Activated T-cell treated with anti-CD3 and anti-CD28 coated beads for 48 hours (primary cell): ENCODE measurements at regions not wholly inside any gene's neighbourhood (a gene's known extent, or its start where the extent isn't known, plus 50 kb on each side); places are given as distances from the start of the nearest gene placed in this dataset.
"Not testable (repeated sequence)": the region's sequence is repeated elsewhere in the genome, so short reads cannot be mapped to it uniquely, and the experiment has no call there.

Experiments used
- DNase-seq: peaks from one replicate; pipeline ENCODE4 v3.0.0-alpha.2; 2020; ENCODE audit warnings: low read depth

DNA sequence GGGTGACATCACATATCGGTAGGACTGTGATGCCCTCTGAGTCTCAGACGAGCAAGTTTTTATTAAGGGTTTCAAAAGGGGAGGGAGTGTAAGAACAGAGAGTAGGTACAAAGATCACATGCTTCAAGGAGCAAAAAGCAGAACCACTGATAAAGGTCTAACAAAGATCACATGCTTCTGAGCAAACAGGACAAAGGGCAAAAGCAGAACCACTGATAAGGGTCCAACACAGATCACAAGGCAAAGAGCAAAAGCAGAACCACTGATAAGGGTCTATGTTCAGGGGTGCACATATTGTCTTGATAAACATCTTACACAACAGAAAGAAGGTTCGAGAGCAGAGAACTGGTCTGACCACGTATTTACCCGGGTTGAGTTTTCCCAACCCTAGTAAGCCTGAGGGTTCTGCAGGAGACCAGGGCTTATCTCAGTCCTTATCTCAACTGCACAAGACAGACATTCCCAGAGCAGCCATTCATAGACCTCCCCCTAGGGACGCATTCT lies 604.2 kb upstream of the GYPC start:
- not testable (repeated sequence) for DNase-seq

DNA sequence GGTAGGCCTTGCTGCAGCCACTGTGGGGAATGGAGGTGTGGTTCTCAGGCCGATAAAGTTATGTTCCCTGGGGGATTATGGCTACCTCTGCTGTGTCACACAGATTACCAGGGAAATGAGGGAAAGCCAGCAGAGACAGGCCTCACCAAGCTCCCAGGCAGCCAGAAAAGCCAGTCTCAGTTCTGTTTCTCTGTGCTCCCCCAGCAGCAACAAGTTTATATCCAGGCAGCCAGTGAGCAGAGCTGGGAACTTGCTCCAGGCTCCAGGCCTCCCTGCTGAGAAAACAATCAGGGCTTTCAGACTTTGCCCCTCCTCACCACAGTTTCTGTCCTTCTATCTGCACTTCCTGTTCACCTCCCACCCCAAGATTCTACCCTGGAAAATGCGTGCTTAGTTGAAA lies 596.6 kb upstream of the GYPC start:
- no peak for DNase-seq

GRCh38 chr2:126085011-126085795 lies 570.8 kb upstream of the GYPC start:
- DNase-seq: no peak

DNA sequence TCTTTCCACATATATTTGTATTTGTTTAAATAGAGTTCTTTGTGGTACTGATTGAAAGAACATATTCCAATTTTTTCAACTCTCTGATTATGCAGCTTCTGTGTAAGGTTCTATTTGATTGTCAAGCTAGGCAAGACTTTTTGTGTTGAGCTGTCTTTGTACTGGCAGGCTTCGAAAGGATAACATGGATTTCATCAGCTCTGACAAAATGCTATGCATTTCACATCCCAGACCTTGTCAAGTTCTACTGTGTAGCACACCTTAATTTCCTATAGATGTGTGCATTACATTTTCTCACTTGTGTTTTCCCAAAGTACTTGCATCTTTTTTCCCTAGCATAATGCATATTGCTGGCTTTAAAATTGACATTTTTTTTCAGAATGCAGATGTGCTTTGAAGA lies 555.0 kb upstream of the GYPC start:
- DNase-seq: no peak

DNA sequence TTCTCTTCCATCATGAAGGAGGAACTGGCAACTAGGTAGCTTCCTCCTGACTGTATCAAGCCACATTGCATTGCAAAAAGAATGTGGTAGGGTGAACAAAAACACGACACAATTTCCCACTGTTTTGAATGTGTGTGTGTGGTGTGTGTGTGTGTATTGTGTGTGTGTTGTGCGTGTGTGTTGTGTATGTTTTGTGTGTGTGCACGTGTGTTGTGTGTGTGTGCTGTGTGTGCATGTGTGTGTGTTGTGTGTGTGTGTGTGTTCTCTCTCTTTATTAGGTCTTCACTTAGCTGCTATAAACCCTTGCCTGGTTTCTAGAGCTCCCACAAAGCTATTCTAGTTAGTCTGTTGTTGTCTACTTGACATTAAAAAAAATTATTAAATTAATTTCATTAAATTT lies 550.0 kb upstream of the GYPC start:
- DNase-seq: no peak

- DNase-seq: no peak
These were observed 548.1 kb upstream of the GYPC start for GRCh38 chr2:126107883-126108282.

GRCh38 chr2:126115975-126116374 lies 540.0 kb upstream of the GYPC start:
- DNase-seq: no peak

- DNase-seq: no peak
These were observed 538.1 kb upstream of the GYPC start for GRCh38 chr2:126117886-126118285.

GRCh38 chr2:126145752-126146151 lies 510.2 kb upstream of the GYPC start:
- DNase-seq: no peak

DNA sequence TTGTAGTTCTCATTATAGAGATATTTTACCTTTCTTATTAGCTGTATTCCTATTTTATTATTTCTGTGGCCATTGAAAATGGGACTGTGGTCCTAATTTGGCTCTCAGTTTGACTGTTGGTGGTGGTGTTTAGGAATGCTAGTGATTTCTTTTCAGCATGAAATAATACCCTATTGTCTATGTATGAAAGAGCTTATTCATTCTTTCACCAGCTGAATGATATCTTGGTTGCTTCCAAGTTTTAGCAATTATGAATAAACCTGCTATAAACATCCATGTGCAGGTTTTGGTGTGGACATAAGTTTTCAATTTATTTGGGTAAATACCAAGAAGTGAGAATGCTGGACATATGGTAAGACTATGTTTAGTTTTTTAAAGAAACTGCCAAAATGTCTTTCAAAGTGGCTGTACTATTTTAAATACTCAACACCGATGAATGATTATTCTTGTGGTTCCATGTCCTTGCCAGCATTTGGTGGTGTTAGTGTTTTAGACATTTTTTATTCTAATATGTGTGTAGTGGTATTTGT lies 501.6 kb upstream of the GYPC start:
- DNase-seq: no peak

- not testable (repeated sequence) for DNase-seq
These were observed 495.0 kb upstream of the GYPC start for GRCh38 chr2:126160950-126161349.

DNA sequence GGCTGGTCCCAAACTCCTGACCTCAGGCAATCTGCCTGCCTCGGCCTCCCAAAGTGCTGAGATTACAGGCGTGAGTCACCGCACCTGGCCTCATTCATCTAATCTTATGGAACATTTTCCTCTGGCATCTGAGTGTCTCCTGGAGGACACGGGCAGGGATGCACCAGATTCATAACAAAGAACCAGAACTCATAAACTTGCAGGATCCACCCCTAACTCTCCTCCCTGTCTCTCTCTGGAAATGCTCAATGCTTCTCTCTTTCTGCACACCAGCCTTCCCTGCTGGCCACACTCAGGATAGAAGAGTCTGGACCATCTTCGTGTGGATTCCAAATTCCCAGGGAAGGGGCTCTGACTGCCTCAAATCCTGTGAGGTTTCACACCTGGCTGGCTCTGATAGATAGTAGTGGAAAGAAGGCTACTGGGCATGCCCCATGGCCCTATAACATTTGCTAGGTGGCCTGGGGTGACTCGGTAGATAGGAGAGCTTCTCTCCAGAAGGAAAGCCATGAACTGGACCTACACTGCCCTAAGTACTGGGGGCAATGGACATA lies 483.2 kb upstream of the GYPC start:
- DNase-seq: no peak

GRCh38 chr2:126175222-126175621 lies 480.7 kb upstream of the GYPC start:
- DNase-seq: no peak

DNA sequence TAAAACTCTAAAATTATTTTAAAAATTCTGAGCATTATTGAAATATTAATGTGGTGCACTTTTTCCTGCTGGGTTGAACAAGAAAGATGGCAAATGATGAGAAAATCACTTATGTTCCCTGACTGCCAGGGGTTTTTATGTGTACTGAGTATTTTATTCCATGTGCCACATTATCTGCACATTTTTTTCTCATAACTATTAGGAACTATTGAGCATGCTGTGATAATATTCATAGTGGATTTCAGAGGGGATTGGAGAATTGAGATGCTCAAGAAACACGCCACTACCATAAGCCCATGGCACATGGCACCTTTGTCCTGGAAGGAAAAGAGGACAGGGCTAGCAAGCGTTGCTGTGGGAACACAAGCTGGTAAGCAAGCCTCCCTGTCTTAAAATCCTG lies 478.5 kb upstream of the GYPC start:
- no peak for DNase-seq

- no peak for DNase-seq
These were observed 468.3 kb upstream of the GYPC start for GRCh38 chr2:126187668-126188067.

- no peak for DNase-seq
These were observed 466.4 kb upstream of the GYPC start for GRCh38 chr2:126189527-126189926.

DNA sequence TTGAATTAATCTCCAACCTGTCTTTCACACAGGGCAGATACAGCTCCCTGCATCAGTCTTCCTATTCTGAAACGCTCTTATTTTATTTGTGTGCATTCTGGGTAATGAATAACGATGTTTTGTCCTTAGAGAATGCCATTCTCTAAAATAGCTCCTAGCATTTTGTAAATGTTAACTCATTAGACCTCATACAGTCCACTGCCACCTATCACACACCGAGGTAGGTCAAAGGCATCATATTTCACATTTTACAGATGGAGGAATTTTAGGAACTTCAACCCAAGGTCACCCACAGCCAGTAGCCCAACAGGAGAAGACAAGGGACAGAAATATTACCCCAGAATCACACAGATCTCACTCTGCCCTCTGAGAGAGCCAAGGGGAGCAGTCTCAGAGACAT lies 455.4 kb upstream of the GYPC start:
- DNase-seq: no peak

DNA sequence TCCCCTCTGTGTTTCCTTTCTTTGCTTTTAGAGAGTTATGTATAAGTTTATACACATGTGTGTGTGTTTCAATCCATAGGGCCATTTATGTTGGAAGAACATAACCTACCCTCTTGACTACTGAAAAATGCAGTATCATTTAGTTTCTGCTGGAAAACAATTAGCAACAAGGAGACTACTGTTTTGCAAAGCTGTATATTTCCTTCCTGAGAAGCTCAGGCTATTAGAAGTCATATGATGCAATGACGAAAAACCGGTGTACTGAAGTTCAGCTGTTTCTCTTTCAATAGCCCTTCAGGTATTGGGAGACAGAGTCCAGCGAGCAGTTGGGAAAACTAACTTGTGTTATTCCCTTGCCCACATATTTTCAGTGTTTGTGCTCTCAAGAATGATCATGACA lies 447.7 kb upstream of the GYPC start:
- no peak for DNase-seq

GRCh38 chr2:126212735-126213134 lies 443.2 kb upstream of the GYPC start:
- no peak for DNase-seq

DNA sequence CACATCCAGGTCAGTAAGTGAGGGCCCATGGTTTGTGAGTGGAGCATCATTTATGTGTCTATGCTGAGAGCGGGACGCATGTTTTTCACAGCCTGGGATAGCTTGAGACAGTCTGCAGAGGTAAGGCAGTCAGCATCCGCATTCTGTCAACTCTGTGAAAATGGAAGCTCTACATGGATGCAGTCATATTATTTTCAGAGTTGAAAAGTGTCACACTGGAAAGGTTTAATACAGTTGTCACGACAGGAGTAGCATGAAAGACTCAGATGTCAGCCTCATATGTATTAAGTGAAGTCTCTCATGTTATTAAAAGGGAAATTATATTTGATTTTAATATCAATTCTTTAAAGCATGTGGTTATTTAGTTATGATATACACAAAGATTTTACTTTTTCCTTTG lies 436.9 kb upstream of the GYPC start:
- no peak for DNase-seq

DNA sequence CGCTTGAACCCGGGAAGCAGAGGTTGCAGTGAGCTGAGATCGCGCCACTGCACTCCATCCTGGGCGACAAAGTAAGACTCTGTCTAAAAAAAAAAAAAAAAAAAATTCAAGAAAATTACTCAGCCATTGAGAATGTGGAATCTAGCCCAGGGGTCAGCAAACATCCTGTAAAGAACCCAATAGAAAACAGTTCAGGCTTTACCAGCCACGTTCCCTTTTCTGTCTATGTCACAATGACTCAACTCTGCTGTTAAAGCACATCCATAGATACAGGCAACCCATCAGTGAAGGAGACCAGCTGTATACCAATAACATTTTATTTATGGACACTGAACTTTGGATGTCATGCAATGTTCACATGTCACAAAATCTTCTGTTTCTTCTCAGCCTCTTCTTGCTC lies 435.6 kb upstream of the GYPC start:
- no peak for DNase-seq

GRCh38 chr2:126221506-126221905 lies 434.5 kb upstream of the GYPC start:
- DNase-seq: no peak

GRCh38 chr2:126222278-126222677 lies 433.7 kb upstream of the GYPC start:
- no peak for DNase-seq

DNA sequence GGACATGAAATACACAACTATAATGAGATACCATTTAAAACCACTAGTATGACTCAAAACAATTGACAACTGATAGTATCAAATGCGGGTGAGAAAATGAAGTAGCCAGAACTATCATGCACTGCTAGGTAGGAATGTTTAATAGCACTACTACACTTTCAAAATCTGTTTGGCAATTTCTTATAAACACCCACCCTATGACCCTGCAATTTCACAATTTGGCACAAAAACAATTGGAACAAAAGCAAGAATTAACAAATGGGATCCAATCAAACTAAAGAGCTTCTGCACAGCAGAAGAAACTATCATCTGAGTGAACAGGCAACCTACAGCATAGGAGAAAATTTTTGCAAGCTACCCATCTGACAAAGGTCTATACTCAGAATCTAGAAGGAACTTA lies 431.2 kb upstream of the GYPC start:
- no peak for DNase-seq
